ENCODE measurements at regions not wholly inside any gene's neighbourhood (a gene's known extent, or its start where the extent isn't known, plus 50 kb on each side); places are given as distances from the start of the nearest gene placed in this dataset.

DNA sequence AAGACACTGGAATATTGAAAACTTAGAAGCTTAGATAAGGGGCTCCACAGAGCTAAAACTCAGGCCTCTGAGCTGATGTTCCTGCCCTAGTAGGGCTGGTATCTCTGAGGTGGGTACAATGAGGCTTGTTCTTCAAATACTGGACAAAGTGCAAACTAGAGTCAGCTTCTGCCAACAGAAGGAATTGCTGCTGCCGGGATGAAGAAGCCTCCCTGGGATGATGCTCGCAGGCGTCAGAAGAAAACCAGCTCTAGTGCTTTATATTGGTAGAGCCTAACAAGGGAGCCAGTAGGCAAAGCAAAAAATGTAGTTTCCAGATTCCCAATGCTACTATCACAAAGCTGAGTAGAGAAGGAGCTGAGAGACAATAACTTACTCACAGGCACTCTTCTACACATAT is 118.1 kb downstream of the FOXI3 start:
- no peak for TF ChIP-seq POLR2A (IDR thresholded peaks at IDR 0.05; ENCODE audit: low read depth, low read length)
- TF ChIP-seq POLR2AphosphoS5 (IDR thresholded peaks at IDR 0.05; ENCODE audit: low read depth, low read length): no peak
- TF ChIP-seq PAX5 (IDR thresholded peaks at IDR 0.05; ENCODE audit: insufficient read depth, low read length, severe bottlenecking): no peak
- TF ChIP-seq SPI1 (IDR thresholded peaks at IDR 0.05; ENCODE audit: low read depth, low read length): no peak
- no peak for TF ChIP-seq TAF1 (IDR thresholded peaks at IDR 0.05; ENCODE audit: low read depth, low read length)
